DMS79 (cell line): ENCODE measurements at regions not wholly inside any gene's neighbourhood (a gene's known extent, or its start where the extent isn't known, plus 50 kb on each side); places are given as distances from the start of the nearest gene placed in this dataset.
"Not testable (repeated sequence)": the region's sequence is repeated elsewhere in the genome, so short reads cannot be mapped to it uniquely, and the experiment has no call there.

Experiments
- DNase-seq: peaks from one replicate; lab custom pipeline; 2025; lab: John Stamatoyannopoulos, UW

DNA sequence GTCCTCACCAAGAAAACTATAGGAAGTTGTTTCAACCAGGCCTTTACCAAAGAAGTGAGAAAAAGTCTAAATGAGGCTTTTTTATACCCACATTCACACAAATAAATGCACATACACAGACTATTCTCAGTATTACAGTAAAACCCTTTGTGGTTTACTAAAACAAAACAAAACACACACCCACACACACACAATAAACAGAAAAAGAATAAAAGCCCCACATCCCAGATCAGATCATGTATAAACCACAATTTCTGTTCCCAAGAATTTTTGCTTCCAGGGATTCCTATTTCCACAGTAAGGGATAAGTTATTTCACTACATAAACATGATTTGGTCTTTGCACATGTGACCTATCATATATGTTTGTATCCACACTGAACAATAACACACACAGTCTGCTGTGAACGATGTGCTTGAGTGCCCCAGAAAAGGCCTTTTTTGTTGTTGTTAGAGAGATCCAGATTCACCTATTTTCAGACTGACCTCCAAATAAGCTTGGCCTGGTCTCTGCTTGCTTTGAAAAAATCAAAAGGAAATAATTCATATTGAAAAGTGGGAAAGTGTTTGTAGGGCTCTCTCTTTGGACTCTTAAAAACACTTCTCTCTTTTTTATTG lies 283.4 kb upstream of the ATP11B start:
- DNase-seq: no peak

DNA sequence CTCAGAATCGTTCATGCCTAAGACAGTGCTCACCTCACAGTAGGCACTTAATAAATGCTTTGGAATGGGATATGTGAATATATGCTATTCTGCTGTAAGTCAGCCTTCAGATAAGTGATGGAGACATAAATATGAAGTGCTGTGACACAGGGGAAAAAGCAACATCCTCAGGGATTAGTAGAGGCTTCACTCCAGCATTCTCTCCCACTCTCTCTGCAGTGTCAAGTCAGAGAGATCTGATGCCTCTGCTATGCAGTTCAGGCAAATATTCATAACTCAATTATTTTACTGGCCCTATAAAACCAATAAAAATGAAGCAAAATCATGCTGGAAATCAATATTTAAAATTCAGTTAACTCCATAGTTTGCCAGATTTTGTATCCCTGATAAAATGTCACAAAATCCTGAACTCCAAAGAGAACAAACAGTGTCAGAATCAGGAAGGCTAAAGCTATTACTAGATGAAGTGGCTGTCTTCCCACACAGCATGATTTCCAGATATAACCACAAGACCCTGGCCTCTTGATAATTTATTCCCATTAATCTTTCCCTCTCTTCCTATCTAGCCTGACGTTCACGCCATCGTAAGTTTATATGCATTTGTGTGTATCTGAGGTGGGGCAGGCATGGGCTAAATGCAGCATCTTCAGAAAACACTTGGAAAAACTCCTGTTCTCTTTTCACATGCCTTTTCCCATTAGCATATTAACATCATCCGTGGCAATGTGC lies 278.9 kb upstream of the ATP11B start:
- DNase-seq: no peak

DNA sequence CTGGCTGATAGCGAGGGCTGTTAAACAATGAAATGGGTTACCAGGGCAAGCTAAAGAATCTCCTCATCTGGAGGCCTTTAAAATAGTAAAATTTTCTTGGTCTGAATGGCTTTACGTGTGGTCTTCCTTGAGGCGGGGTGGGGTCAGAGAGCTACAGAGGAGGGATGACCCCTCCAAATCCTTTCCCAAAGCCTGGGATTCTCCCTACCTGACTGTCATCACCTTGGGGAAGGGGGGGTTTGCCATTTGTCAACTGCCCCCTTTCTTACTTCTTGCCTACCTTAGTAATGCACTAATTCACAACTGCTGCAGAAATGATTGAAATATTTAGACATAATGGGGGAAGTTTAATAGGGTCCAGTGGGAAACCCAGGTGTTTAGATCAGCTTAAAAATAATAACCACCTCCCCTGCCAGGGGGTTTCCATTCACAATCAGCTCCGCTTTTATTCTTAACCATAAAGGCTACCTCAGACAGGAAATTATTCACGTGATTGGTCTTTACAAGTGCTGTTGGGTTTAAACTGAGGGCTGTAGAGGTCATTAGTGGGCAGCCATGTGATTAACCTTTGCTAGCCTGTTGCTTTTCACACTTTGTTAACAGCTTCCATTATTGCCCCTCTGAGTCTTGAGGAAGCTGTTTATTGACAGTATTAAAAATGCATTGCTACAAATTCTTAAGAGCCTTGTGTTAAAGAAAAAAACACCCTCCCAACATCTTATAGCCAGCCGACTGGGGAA lies 276.5 kb upstream of the ATP11B start:
- no peak for DNase-seq

DNA sequence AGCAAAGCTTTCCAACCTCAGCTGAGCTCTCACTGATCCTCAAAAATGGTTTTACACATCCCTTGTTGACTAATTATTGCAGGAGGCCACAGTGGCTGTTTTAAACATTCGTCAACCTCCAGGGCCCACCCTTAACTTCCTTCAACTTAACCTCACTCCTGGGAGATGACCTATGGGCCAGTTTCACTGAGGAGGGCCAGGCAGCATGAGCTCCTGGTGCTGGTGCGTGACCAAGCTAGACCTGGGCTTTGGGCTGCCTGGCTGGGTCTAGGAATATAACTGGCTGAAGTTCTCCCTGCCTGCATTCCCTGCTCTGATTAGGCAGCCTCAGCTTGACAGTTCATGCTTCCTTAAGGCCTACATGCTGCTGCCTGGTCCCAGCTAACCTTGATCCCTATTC lies 273.7 kb upstream of the ATP11B start:
- DNase-seq: no peak

DNA sequence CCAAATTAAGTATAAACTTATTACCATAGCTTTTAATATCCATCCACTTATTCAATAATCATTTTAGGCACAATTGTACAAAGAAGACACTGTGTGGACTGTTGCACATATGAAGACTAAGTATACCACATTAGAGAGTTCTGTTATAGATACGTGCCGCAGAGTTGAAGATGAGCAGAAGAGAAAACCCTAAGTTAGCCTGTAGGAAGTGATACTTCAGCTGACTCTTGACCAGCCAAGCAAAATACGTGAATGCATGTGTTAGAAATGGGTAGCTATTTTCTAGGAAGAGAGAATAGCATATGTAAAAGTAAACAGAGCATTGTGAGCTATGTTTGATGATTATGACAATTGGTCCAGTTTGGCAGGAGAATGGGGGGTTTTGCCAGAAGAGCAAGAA lies 272.0 kb upstream of the ATP11B start:
- DNase-seq: no peak

DNA sequence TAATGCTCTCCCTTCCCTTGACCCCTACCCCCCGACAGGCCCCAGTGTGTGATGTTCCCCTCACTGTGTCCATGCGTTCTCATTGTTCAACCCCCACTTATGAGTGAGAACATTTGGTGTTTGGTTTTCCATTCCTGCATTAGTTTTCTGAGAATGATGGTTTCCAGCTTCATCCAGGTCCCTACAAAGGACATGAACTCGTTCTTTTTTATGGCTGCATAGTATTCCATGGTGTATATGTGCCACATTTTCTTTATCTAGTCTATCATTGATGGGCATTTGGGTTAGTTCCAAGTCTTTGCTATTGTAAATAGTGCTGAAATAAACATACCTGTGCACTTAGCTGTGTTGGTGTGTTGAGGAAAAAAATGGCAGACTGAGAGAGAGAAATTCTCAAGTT lies 269.9 kb upstream of the ATP11B start:
- not testable (repeated sequence) for DNase-seq

DNA sequence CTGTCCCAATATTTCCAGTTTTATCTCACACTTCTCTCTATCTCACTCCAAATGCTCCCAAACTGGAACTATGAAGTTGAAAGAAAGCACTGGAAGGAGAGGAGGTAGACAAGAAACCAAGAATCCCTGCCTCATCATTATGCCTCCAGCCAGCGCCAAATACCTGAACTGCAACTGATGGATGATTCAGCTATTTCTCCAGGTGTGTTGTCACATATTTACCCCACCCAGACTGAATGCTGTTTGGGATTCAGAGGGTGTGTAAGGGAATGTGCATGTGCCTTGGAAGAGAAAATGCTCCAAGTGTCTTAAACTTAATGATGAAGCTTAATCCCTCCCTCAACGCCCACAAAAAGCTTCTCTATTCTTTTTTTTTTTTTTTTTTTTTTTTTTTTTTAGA lies 269.5 kb upstream of the ATP11B start:
- DNase-seq: no peak

DNA sequence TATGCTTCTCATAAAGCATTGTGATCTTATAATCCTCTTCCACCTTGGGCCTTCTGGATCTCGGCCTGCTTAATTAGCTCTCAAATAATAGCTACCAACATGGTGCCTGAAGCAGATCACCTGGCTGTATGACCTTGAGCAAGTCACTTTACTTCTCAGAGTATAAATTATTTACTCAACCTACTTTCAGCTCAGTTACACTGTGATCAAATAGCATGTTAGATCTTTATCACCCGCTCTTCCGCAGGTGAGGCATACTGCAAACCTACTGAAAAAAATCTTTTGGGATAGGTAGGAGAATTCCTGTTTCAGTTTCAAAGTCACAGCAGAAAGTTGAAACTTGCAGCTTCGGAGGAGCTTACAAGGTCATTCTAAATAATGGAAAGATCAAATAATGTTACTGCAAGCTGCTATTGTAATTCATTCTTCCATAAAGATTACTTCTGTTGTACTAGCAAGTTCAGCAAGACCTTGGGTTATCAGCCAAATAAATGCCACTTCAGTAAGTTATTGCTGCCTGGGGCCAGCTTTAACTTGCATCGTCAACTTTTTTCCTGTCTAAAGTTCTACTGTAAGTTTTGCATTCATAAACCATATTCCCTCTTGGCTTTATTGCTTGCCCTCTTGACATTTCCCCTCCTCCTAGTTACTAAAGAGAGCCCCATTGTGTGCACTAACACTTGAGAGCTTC lies 268.4 kb upstream of the ATP11B start:
- no peak for DNase-seq

DNA sequence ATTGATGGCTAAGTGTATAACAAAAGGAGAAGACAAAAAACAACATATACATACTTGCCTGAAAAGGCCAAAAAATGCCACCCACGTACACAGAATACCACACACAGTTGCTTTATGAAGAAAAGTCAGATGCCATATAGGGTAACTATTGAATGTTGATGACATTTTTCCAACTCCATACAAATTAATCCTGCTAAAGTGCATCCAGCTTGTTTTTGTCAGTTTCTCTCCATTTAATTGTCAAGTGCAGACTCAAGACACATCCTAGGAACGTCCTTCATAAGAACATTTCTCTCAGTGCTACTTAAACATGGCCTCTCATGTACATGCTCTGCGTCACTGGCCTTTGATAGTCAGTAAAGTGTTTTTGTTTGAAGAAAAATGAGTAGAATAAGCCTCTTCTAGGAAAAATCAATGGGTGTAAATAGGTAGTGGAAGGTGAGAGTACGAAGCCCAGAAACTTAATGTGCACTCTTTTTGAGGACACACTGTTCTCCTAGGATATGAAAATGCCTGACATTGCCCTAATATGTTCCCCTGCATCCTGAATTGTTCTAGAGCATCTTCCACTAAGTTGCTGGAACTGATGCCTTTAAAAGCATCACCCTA lies 267.4 kb upstream of the ATP11B start:
- no peak for DNase-seq

DNA sequence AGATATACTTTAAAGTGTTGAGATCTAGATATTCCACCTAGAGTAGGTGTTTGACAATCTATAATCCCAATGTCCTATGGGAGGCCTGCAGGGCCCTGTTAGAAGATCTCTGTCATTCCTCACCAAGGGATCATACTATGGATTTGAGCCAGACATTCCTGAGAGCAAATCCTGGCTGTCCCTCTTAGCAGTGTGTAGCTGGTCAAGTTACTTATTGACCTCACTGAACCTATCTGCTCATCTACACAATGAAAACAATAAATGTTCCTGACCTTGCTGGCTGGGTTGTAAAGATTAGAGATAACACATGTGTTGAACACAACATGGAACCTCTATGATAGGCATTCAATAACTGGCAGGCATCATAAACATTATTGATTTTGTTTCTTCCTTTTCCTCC lies 265.6 kb upstream of the ATP11B start:
- DNase-seq: no peak

DNA sequence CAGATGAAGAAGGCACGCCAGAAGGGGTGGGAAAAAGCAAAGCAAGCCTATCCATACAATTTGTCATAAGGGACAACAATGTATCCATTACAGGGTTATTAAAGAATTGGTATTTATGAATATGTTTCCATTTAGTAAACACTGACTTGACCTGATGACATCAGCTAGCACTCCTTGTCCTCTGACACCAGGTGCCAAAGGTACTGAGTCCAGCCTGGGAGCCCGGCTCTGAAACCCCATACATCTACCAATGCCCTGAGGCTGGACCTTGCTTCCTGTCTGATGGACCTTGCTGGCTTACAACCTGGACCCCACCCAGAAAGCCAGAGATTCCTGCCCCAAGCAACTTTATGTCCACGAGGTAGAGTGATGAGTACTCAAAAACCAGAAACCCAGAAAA lies 263.0 kb upstream of the ATP11B start:
- no peak for DNase-seq

DNA sequence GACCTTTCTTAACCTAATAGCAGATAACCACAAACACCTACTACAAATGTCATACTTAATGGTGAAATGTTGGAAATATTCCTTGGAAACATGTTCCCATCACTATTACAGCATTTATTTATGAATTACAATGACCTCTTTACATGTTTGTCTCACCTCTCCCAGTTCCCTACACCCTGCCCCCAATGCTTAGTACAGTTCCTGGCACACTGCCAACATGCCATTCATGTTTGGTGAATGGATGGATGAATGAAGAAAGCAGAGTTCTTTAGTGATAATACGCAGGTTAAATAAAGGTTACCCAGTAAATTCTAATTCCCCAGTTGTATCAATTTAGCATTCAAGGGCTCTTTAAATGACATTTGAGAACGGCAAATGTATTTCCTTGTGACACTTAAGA lies 259.9 kb upstream of the ATP11B start:
- peak; percentile 63 for DNase-seq

DNA sequence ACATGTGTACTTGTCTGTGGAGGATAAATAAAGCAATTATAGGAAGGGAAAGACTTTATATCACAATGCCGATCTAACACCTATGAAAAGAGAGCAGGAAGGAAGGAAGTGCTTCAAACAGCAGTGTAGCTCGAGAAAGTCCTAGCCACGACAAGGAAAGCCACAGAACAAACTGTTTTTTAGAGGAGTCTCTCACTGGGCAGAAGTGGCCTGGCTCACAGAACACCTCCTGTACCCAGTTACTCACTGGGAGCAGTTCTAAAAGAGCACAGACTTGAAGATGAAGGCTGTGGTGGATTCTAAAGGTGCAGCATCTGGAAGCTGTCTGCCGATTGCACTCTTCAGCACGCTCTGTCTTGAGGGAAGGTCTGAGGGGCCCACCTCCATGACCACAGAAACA lies 248.8 kb upstream of the ATP11B start:
- DNase-seq: no peak

DNA sequence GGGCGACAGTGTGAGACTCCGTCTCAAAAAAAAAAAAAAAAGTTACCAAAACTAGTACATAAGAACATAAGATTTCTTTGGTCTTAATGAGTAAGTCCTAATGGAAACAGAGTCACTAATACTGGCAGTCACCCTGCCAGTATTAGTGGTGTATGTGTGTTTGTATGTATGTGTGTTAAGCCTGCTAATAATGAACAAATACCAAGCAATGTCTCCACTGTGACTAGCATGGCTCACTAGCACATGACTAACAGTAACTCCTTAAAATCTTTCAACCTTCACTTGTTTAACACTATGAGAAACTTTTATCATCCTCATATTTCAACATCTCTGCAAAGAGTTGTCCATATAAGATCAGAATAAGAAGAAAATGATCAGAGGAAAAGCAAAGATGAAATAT lies 231.0 kb upstream of the ATP11B start:
- DNase-seq: no peak

DNA sequence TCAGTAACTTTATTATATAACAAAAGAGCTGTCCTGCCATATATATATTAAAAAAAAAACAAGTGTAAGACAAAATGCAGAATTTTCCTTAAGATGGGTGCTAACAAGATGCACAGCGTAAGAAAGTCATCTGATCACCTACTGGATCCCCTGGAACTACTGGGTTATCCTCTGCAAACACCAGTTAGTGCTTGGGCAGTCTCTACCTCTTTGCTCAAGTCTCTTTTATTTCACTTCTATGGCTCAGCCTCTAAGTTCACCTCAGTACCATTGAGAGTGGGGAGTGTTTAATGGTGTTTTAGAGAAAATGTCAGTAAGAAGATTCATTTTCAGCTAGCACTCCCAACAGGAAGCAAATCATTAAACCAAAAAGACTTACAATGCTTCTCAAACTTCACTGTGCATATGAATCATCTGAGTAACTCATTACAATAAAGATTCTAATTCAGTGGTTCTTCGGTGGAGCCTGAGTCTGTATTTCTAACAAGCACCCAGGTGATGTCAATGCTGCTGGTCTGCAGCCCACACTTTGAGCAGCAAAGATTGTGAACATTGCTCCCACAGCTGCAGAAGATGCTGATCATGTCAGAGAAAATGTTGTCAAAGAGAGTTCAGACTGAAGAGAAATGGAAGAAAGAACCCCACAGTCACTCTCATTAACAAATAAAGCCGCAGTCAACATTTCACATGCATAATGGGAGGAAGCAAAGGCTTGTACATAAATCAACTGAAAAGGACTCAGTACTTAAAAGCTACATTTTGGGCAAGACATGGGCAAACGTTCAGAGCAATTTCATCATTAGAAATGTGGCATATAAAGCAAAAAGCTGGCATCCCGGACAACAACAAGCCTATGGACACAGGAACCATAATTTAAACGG lies 227.1 kb upstream of the ATP11B start:
- DNase-seq: no peak

DNA sequence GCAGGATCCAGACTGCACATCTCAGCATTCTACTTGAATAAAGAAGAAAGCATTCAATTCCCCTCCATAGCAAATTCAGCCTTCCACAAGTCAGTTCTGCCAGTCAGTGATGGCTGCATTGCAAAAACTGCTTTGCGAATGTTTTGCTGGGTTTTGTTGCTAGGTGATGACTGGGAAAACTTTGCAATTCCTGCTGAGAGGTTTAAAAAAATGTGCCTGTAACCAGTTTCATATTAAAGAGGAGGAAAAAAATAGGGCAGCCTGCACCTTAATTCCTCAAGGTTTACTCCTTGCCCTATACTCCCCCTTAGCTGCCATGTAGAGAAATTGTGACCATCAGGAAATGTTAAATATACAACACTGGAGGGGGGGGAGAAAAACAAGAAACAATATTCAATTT lies 225.6 kb upstream of the ATP11B start:
- DNase-seq: no peak

DNA sequence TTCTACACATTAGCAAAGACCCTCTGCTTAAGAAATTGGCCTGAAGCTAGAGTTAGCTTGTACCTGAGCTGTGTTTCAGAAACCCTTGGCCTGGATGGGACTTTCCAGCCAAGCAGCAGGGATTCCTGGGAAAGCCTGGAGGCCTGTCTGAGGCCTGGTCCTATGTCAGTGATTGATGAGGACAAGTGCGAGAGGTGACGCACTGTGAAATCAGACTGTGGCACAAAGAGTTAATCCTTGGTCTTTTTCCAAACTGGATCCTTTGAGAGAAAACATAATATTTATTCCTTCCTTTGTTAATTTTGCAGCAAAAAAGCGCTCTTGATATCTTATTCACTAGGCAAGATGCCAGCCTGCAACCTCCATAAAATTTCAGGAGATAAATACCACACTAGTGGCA lies 225.0 kb upstream of the ATP11B start:
- DNase-seq: no peak

DNA sequence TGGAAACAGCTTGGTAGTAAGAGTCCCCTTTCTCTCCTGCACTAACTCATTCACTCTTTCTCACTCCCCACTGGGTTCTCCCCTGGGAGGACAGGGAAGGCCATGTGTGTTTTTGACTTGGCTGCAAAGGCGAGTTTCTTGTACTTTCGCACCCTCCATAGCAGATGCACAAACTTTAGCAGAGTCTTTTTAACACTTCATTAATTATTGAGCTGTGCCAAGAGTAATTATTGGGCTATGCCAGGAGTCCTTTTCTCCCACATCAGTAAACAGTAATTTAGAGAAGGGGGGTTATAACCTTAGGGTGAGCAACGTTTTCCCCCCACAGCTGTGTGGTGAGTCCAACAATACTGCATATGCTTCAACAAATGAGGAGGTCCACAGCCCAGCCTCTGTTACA lies 224.4 kb upstream of the ATP11B start:
- DNase-seq: no peak

DNA sequence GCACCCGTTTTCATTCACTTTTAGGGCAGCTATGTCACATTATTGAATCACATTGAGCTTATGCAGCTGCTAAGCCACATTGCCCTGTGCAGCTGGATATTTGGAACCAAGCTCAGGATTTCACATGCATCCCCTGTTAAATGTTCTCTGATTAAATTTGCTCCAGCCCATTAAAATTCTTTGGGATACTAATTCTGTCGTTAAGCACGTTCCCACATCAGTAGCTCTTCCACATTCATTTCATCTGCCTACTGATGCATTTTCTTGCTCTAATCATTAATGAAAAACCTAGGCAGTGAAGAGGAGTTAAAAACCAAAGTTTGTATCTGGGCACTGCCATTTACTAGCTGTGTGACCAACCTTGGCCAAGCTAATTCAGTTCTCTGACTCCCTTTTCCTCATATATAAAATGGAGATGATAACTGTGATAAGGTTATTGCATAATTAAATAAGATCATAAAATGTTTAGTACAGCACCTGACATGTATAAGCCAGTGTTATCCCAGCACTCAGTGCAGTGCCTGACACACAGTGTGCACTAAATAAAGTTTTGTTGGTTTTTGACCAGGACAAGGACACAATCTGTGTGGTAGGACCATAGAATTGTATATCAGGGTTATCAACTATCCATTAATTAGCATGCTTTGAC lies 222.2 kb upstream of the ATP11B start:
- no peak for DNase-seq

DNA sequence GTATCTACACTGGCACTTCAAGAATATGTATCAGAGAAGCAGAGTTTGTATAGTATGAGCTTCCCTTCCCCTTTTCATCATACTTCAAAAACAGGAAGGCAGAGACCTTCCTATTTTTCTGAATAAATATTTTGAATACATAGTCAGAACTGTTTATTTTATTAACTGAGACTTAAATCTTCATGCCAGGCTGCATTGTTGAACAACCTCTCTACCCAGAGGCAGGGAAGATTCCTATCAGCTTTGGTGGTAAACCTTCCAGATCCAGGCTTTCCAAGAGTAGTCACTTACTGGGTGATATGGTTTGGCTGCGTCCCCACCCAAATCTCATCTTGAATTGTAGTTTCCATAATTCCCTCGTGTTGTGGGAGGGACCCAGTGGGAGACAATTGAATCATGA lies 217.4 kb upstream of the ATP11B start:
- DNase-seq: no peak

DNA sequence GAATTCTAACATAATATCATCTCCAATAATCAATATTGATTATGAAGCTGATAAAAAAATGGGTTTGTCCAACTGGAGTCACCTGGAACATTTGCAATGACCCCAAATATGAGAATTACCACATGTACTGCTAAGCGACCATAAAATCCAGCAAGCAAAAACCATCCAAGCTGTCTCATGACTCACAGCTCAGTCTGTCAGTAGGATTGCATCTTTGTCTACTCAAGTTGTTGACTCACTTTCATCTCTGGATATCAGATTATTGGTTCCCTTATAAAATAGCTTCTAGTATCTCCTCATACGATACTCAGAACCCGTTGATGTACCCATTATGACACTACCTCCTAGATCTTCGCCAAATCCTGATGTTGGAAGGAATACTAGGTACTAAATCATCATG lies 209.8 kb upstream of the ATP11B start:
- no peak for DNase-seq
